Right renal pelvis (tissue), 4 donors: ENCODE measurements at regions not wholly inside any gene's neighbourhood (a gene's known extent, or its start where the extent isn't known, plus 50 kb on each side); places are given as distances from the start of the nearest gene placed in this dataset.

Experiments used
- DNase-seq, 4 donors: peaks; one replicate each; pipeline ENCODE4 v3.0.0-alpha.2; 2013; ENCODE audit warnings: low read depth in 4 of 4, low spot score in 3 of 4, missing footprints in 1 of 4

GRCh38 chr14:96617635-96618034, 115.5 kb downstream of the PAPOLA start:
- no peak for DNase-seq

GRCh38 chr14:96622926-96623325, 120.7 kb downstream of the PAPOLA start:
- no peak for DNase-seq

GRCh38 chr14:96623676-96624484, 121.7 kb downstream of the PAPOLA start:
- no peak for DNase-seq

GRCh38 chr14:96624661-96625425, 122.7 kb downstream of the PAPOLA start:
- DNase-seq, result no peak

GRCh38 chr14:96625426-96625985, 123.3 kb downstream of the PAPOLA start:
- DNase-seq, result no peak

GRCh38 chr14:96626121-96626768, 124.1 kb downstream of the PAPOLA start:
- no peak for DNase-seq

GRCh38 chr14:96626916-96627315, 124.7 kb downstream of the PAPOLA start:
- no peak for DNase-seq

GRCh38 chr14:96627386-96627785, 125.2 kb downstream of the PAPOLA start:
- DNase-seq, result no peak

- DNase-seq, result no peak
Measured at GRCh38 chr14:96627811-96628775, 125.9 kb downstream of the PAPOLA start.

- no peak for DNase-seq
Measured at GRCh38 chr14:96629082-96629481, 126.9 kb downstream of the PAPOLA start.

GRCh38 chr14:96629558-96630222, 127.5 kb downstream of the PAPOLA start:
- DNase-seq, result no peak

- DNase-seq, result no peak
Measured at GRCh38 chr14:96630281-96630680, 128.1 kb downstream of the PAPOLA start.

GRCh38 chr14:96631030-96631429, 128.8 kb downstream of the PAPOLA start:
- no peak for DNase-seq

- DNase-seq, result no peak
Measured at GRCh38 chr14:96631621-96632362, 129.6 kb downstream of the PAPOLA start.

- no peak for DNase-seq
Measured at GRCh38 chr14:96632363-96632758, 130.2 kb downstream of the PAPOLA start.

GRCh38 chr14:96633096-96633495, 130.9 kb downstream of the PAPOLA start:
- no peak for DNase-seq

GRCh38 chr14:96634481-96634880, 132.3 kb downstream of the PAPOLA start:
- no peak for DNase-seq

- DNase-seq, result no peak
Measured at GRCh38 chr14:96634896-96635295, 132.7 kb downstream of the PAPOLA start.

- no peak for DNase-seq
Measured at GRCh38 chr14:96635850-96636249, 133.7 kb downstream of the PAPOLA start.
